ENCODE measurements at regions not wholly inside any gene's neighbourhood (a gene's known extent, or its start where the extent isn't known, plus 50 kb on each side); places are given as distances from the start of the nearest gene placed in this dataset.

- Histone ChIP-seq H3K36me3 (ENCODE audit: control insufficient read depth, insufficient read depth, low read length) (no peaks in the 10 kb centered on the region), H3K4me1 (ENCODE audit: control insufficient read depth, insufficient read depth, low read length) (no peaks in the 10 kb centered on the region), H3K4me3 (ENCODE audit: low read depth in 2 of 2, low read length in 2 of 2) (no peak overlapping the region), H3K27me3 (ENCODE audit: control insufficient read depth, insufficient read depth, low read length) (no peaks in the 10 kb centered on the region), H3K27ac (ENCODE audit: low read length) (no peak overlapping the region), H3K9me3 (ENCODE audit: control insufficient read depth, insufficient read depth, low read depth, low read length) (no peaks in the 10 kb centered on the region)
- ATAC-seq (no peak), DNase-seq (ENCODE audit: low read depth, low spot score) (no peak)
- intact Hi-C loops (cut with micrococcal nuclease; ENCODE audit: unreplicated experiment), result no loop called here
- BruUV-seq (replicated peaks), result no TSS peak
- in situ Hi-C loops (cut with HindIII; ENCODE audit: low pct_unique_long_range_greater_than_20kb, low sequenced_read_pairs), result no loop called here
- TF ChIP-seq REST (IDR thresholded peaks at IDR 0.05; ENCODE audit: insufficient read depth in 1 of 2, low read depth in 2 of 2, low read length in 1 of 2) (no peak), POLR2AphosphoS5 (IDR thresholded peaks at IDR 0.05; ENCODE audit: low read depth, low read length) (no peak), TCF7L2 (IDR thresholded peaks at IDR 0.05; ENCODE audit: low read depth, low read length) (no peak), SIN3A (IDR thresholded peaks at IDR 0.05; ENCODE audit: borderline replicate concordance, insufficient read depth, low read depth, low read length) (no peak), CTCF (IDR thresholded peaks at IDR 0.05) (no peak)
- POLR2A ChIA-PET, result no interaction called here
- CTCF ChIA-PET, result no interaction called here
These were observed 332.8 kb downstream of the TXNL1 start for GRCh38 chr18:56305583-56305982.

- ChIA-PET POLR2A (no interaction called here), CTCF (no interaction called here)
- Histone ChIP-seq H3K27me3 (ENCODE audit: control insufficient read depth, insufficient read depth, low read length) (no peaks in the 10 kb centered on the region), H3K36me3 (ENCODE audit: control insufficient read depth, insufficient read depth, low read length) (no peaks in the 10 kb centered on the region), H3K4me3 (ENCODE audit: low read depth in 2 of 2, low read length in 2 of 2) (no peak overlapping the region), H3K4me1 (ENCODE audit: control insufficient read depth, insufficient read depth, low read length) (no peaks in the 10 kb centered on the region), H3K27ac (ENCODE audit: low read length) (no peak overlapping the region), H3K9me3 (ENCODE audit: control insufficient read depth, insufficient read depth, low read depth, low read length) (no peaks in the 10 kb centered on the region)
- TF ChIP-seq SIN3A (IDR thresholded peaks at IDR 0.05; ENCODE audit: borderline replicate concordance, insufficient read depth, low read depth, low read length) (no peak), TCF7L2 (IDR thresholded peaks at IDR 0.05; ENCODE audit: low read depth, low read length) (no peak)
- intact Hi-C loops (cut with micrococcal nuclease; ENCODE audit: unreplicated experiment), result no loop called here
- no peak for DNase-seq (ENCODE audit: low read depth, low spot score)
- no peak for ATAC-seq
- BruUV-seq (replicated peaks), result no TSS peak
- in situ Hi-C loops (cut with HindIII; ENCODE audit: low pct_unique_long_range_greater_than_20kb, low sequenced_read_pairs), result no loop called here
These were observed 336.2 kb downstream of the TXNL1 start for GRCh38 chr18:56302156-56302555.

GRCh38 chr18:56299740-56300139 lies 338.7 kb downstream of the TXNL1 start:
- POLR2A ChIA-PET, result no interaction called here
- BruUV-seq (replicated peaks), result no TSS peak
- ATAC-seq (no peak), DNase-seq (ENCODE audit: low read depth, low spot score) (no peak)
- Histone ChIP-seq H3K27me3 (ENCODE audit: control insufficient read depth, insufficient read depth, low read length) (no peaks in the 10 kb centered on the region), H3K9me3 (ENCODE audit: control insufficient read depth, insufficient read depth, low read depth, low read length) (no peaks in the 10 kb centered on the region), H3K36me3 (ENCODE audit: control insufficient read depth, insufficient read depth, low read length) (no peaks in the 10 kb centered on the region), H3K27ac (ENCODE audit: low read length) (no peak overlapping the region), H3K4me3 (ENCODE audit: low read depth in 2 of 2, low read length in 2 of 2) (no peak overlapping the region), H3K4me1 (ENCODE audit: control insufficient read depth, insufficient read depth, low read length) (no peaks in the 10 kb centered on the region)
- no peak for TF ChIP-seq SIN3A (IDR thresholded peaks at IDR 0.05; ENCODE audit: borderline replicate concordance, insufficient read depth, low read depth, low read length)
- TF ChIP-seq TCF7L2 (IDR thresholded peaks at IDR 0.05; ENCODE audit: low read depth, low read length), result no peak
- TF ChIP-seq POLR2AphosphoS5 (IDR thresholded peaks at IDR 0.05; ENCODE audit: low read depth, low read length), result no peak
- TF ChIP-seq CTCF (IDR thresholded peaks at IDR 0.05), result no peak
- TF ChIP-seq REST (IDR thresholded peaks at IDR 0.05; ENCODE audit: insufficient read depth in 1 of 2, low read depth in 2 of 2, low read length in 1 of 2), result no peak
- in situ Hi-C loops (cut with HindIII; ENCODE audit: low pct_unique_long_range_greater_than_20kb, low sequenced_read_pairs), result no loop called here
- CTCF ChIA-PET, result no interaction called here
- intact Hi-C loops (cut with micrococcal nuclease; ENCODE audit: unreplicated experiment), result no loop called here

Measured in Panc1 (cell line).